Cardiac muscle cell (in vitro differentiated cells and primary cell): ENCODE measurements at regions not wholly inside any gene's neighbourhood (a gene's known extent, or its start where the extent isn't known, plus 50 kb on each side); places are given as distances from the start of the nearest gene placed in this dataset.
"Not testable (repeated sequence)": the region's sequence is repeated elsewhere in the genome, so short reads cannot be mapped to it uniquely, and the experiment has no call there.

Experiments
- DNase-seq, 2 donors: peaks; one replicate each; pipeline versions ENCODE4 v3.0.0 to v3.0.0-alpha.2; 2010 to 2017; ENCODE audit warnings: low read depth in 1 of 2, low spot score in 1 of 2
- H3K27ac ChIP-seq: fragments of 200-600 bp; sonication (generic); 2 replicates; pipeline ENCODE4 v1.5.1; 2016
- H3K27me3 ChIP-seq: fragments of 200-600 bp; sonication (generic); 2 replicates; pipeline ENCODE4 v1.6.0; 2016; ENCODE audit warnings: control low read depth
- H3K36me3 ChIP-seq: fragments of 200-600 bp; sonication (generic); 2 replicates; pipeline ENCODE4 v1.5.1; 2016; ENCODE audit warnings: control low read depth
- H3K4me1 ChIP-seq: fragments of 200-600 bp; sonication (generic); 2 replicates; pipeline ENCODE4 v1.8.1; 2017; ENCODE audit warnings: low read depth, mild to moderate bottlenecking, mixed run types
- H3K4me3 ChIP-seq: fragments of 200-600 bp; sonication (generic); 2 replicates; pipeline ENCODE4 v1.5.1; 2016; ENCODE audit warnings: mild to moderate bottlenecking
- H3K9me3 ChIP-seq: fragments of 200-600 bp; sonication (generic); 2 replicates; pipeline ENCODE4 v1.5.1; 2017; ENCODE audit warnings: low read depth, mild to moderate bottlenecking, control low read depth
- TF ChIP-seq, protein P1 (sequence below): IDR thresholded peaks from 2 replicates; pipeline ENCODE4 v1.5.1; 2012; ENCODE audit warnings: low read depth, mild to moderate bottlenecking, low read length

GRCh38 chr14:37681486-37681885 lies 86.1 kb downstream of the TTC6 start:
- Histone ChIP-seq H3K36me3 (no peaks in the 10 kb centered on the region), H3K27ac (no peak overlapping the region), H3K9me3 (no peaks in the 10 kb centered on the region), H3K4me3 (no peak overlapping the region), H3K4me1 (no peaks in the 10 kb centered on the region), H3K27me3 (no peaks in the 10 kb centered on the region)
- no peak for DNase-seq
- TF ChIP-seq, protein P1, sequence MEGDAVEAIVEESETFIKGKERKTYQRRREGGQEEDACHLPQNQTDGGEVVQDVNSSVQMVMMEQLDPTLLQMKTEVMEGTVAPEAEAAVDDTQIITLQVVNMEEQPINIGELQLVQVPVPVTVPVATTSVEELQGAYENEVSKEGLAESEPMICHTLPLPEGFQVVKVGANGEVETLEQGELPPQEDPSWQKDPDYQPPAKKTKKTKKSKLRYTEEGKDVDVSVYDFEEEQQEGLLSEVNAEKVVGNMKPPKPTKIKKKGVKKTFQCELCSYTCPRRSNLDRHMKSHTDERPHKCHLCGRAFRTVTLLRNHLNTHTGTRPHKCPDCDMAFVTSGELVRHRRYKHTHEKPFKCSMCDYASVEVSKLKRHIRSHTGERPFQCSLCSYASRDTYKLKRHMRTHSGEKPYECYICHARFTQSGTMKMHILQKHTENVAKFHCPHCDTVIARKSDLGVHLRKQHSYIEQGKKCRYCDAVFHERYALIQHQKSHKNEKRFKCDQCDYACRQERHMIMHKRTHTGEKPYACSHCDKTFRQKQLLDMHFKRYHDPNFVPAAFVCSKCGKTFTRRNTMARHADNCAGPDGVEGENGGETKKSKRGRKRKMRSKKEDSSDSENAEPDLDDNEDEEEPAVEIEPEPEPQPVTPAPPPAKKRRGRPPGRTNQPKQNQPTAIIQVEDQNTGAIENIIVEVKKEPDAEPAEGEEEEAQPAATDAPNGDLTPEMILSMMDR, result no peak

DNA sequence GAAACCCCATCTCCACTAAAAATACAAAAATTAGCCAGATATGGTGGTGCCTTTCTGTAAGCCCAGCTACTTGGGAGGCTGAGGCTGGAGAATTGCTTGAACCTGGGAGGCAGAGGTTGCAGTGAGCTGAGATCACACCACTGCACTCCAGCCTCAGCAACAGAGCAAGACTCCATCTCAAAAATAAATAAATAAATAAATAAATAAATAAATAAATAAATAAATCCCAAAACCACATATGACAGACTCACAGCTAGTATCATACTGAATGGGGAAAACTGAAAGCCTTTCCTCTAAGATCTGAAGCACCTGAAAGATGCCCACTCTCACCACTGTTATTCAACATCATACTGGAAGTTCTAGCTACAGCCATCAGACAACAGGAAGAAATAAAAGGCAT lies 97.3 kb downstream of the TTC6 start:
- H3K9me3 ChIP-seq, H3K4me1 ChIP-seq, H3K27me3 ChIP-seq, DNase-seq, H3K36me3 ChIP-seq, H3K27ac ChIP-seq, H3K4me3 ChIP-seq: not testable (repeated sequence)

DNA sequence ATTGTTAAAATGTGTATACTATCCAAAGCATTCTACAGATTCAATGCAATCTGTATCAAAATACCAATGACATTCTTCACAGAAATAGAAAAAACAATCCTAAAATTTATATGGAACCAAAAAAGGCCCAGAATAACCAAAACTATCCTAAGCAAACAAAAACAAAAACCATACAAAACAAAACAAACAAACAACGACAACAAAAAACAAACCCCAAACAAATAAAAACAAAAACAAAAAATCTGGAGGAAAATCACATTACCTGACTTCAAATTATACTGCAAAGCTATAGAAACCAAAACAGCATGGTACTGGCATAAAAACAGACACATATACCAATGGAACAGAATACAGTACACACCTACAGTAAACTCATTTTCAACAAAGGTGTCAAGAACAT lies 98.0 kb downstream of the TTC6 start:
- not testable (repeated sequence) for H3K27ac ChIP-seq, H3K9me3 ChIP-seq, H3K36me3 ChIP-seq, H3K4me1 ChIP-seq, H3K27me3 ChIP-seq, DNase-seq, H3K4me3 ChIP-seq

- no peaks in the 10 kb centered on the region for H3K27me3 ChIP-seq
- no peak overlapping the region for H3K27ac ChIP-seq
- no peaks in the 10 kb centered on the region for H3K36me3 ChIP-seq
- H3K4me3 ChIP-seq, result no peak overlapping the region
- no peak for DNase-seq
- no peaks in the 10 kb centered on the region for H3K4me1 ChIP-seq
- TF ChIP-seq, protein P1, result no peak
- no peaks in the 10 kb centered on the region for H3K9me3 ChIP-seq
Measured at GRCh38 chr14:37695866-37696265, 100.4 kb downstream of the TTC6 start.

GRCh38 chr14:37697489-37698121 lies 102.2 kb downstream of the TTC6 start:
- Histone ChIP-seq H3K4me1 (no peaks in the 10 kb centered on the region), H3K4me3 (no peak overlapping the region), H3K27me3 (no peaks in the 10 kb centered on the region), H3K9me3 (no peaks in the 10 kb centered on the region), H3K36me3 (no peaks in the 10 kb centered on the region), H3K27ac (no peak overlapping the region)
- TF ChIP-seq, protein P1, result no peak
- DNase-seq, result peak in 1 of 2 donors; percentile 49

DNA sequence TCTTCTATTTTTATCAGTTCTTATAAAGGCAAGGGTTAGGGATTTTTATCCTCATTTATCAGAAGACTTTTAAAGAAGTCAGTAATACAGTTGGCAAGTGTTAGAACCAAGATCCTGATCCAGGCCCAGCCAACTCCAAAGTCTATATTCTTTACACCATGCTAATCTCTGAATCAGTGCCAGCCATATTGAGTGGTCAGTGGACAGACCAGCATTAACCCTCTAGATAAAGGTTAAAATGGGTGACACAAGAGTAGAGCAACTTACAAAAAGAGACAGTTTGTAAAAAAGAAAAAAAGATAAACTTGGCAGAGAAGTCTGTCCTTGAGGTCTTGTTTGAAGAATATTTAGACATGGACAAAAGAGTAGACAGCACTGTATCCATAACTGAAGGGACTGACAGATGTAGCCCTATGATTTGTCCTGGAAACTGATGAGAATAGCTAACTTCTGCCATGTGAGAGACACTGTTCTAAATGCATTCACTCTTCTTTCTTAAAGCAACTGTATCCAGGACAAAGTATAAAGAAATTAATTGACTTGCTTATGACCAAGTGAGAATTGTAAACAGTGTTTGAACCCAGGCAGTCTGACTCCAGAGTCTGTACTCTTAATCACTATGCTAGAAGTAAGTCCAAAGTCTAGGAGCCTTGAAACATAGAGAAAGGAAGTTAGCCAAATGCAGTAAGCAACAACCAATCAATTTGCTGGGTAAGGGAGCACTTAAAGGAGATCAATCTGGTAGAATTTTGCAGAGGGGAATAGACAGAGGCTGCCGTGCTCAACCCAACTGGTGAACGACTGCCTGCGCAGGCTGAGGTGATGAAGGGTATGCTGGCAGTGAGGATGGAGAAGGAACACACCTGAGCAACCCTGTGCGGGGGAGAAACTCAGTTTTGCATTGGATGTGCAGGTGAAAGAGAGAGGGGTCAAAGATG lies 103.7 kb downstream of the TTC6 start:
- H3K4me1 ChIP-seq, result no peaks in the 10 kb centered on the region
- DNase-seq, result no peak
- TF ChIP-seq, protein P1, result no peak
- H3K27me3 ChIP-seq, result no peaks in the 10 kb centered on the region
- no peaks in the 10 kb centered on the region for H3K9me3 ChIP-seq
- H3K4me3 ChIP-seq, result no peak overlapping the region
- no peaks in the 10 kb centered on the region for H3K36me3 ChIP-seq
- no peak overlapping the region for H3K27ac ChIP-seq
